ENCODE measurements at regions not wholly inside any gene's neighbourhood (a gene's known extent, or its start where the extent isn't known, plus 50 kb on each side); places are given as distances from the start of the nearest gene placed in this dataset.

DNA sequence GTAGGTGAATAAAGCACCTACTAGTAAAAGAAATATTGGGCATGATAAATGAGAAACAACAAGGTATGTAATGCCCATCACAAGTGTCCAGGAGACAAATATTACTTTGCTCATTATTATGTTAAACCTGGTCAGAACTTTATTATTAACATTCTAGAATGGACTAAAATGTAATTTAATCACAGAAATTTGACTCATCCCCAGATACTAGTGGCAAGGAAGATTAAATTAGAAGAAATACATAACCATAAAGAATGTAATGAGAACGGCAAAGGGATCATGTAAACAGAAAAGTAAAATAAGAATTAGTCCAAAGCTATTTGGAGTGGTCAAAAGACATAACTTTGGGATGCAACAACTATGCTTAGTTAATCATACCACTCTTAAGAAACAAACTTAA is 71.2 kb upstream of the STAC start:
- Histone ChIP-seq H3K27me3 (ENCODE audit: insufficient read depth, low read depth) (no peaks in the 10 kb centered on the region), H3K4me2 (no peak overlapping the region), H4K20me1 (ENCODE audit: insufficient read depth) (no peaks in the 10 kb centered on the region), H3K27ac (no peak overlapping the region), H2AFZ (ENCODE audit: low read depth) (no peak overlapping the region), H3K4me1 (ENCODE audit: low read depth, poor library complexity, severe bottlenecking) (no peaks in the 10 kb centered on the region), H3K79me2 (ENCODE audit: insufficient read depth, low read depth) (no peaks in the 10 kb centered on the region), H3K36me3 (ENCODE audit: insufficient read depth) (no peaks in the 10 kb centered on the region), H3K4me3 (IDR thresholded peaks at IDR 0.05; ENCODE audit: insufficient read depth, low read depth, low read length) (no peak overlapping the region), H3K9ac (no peak overlapping the region)
- TF ChIP-seq, protein P1, sequence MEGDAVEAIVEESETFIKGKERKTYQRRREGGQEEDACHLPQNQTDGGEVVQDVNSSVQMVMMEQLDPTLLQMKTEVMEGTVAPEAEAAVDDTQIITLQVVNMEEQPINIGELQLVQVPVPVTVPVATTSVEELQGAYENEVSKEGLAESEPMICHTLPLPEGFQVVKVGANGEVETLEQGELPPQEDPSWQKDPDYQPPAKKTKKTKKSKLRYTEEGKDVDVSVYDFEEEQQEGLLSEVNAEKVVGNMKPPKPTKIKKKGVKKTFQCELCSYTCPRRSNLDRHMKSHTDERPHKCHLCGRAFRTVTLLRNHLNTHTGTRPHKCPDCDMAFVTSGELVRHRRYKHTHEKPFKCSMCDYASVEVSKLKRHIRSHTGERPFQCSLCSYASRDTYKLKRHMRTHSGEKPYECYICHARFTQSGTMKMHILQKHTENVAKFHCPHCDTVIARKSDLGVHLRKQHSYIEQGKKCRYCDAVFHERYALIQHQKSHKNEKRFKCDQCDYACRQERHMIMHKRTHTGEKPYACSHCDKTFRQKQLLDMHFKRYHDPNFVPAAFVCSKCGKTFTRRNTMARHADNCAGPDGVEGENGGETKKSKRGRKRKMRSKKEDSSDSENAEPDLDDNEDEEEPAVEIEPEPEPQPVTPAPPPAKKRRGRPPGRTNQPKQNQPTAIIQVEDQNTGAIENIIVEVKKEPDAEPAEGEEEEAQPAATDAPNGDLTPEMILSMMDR (conservative IDR thresholded peaks at IDR 0.05; ENCODE audit: low read depth, low read length) = no peak

DNA sequence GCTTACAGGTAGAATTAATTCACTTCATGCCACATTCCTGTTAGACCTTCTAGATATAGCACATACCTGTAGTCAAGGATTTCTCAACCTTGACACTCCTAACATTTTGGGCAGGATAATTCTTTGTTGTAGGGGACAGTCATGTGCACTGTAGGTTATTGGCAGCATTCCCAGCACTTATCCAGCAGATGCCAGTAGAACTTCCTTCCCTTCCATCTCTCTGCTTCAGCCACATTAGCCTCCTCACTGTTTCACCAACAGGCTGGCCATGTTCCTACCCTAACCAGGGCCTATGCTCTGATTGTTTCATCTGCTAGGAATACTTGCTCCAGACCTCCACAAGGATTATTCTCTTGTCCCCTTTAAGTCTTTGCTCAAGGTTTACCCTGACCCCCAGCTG is 68.0 kb upstream of the STAC start:
- H4K20me1 ChIP-seq (ENCODE audit: insufficient read depth) = no peaks in the 10 kb centered on the region
- no peak overlapping the region for H2AFZ ChIP-seq (ENCODE audit: low read depth)
- H3K79me2 ChIP-seq (ENCODE audit: insufficient read depth, low read depth) = no peaks in the 10 kb centered on the region
- TF ChIP-seq, protein P1 (conservative IDR thresholded peaks at IDR 0.05; ENCODE audit: low read depth, low read length) = no peak
- H3K4me1 ChIP-seq (ENCODE audit: low read depth, poor library complexity, severe bottlenecking) = no peaks in the 10 kb centered on the region
- no peak overlapping the region for H3K9ac ChIP-seq
- no peak overlapping the region for H3K4me3 ChIP-seq (IDR thresholded peaks at IDR 0.05; ENCODE audit: insufficient read depth, low read depth, low read length)
- no peaks in the 10 kb centered on the region for H3K36me3 ChIP-seq (ENCODE audit: insufficient read depth)
- no peaks in the 10 kb centered on the region for H3K27me3 ChIP-seq (ENCODE audit: insufficient read depth, low read depth)
- no peak overlapping the region for H3K27ac ChIP-seq
- H3K4me2 ChIP-seq = no peak overlapping the region

DNA sequence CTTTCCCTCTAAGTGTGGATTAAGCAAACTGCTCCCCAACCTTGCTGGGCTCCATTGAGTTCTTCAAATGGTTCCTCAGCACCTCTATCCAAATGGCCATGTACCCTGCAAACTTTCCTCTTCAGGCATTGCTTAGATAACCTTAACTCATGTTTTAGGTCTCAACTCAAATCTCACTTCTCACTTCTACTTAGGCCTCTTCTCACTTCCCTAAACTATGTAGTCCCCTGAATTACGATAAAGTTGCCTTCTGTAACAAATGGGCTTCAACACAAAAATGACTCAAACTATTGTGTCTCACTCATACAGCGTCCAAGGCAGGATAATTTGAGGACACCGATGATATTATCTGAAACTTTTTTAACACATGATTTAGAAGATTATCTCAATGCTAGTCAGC is 62.4 kb upstream of the STAC start:
- Histone ChIP-seq H3K4me2 (no peak overlapping the region), H3K36me3 (ENCODE audit: insufficient read depth) (no peaks in the 10 kb centered on the region), H3K4me3 (IDR thresholded peaks at IDR 0.05; ENCODE audit: insufficient read depth, low read depth, low read length) (no peak overlapping the region), H2AFZ (ENCODE audit: low read depth) (no peak overlapping the region), H3K27ac (no peak overlapping the region), H4K20me1 (ENCODE audit: insufficient read depth) (no peaks in the 10 kb centered on the region), H3K4me1 (ENCODE audit: low read depth, poor library complexity, severe bottlenecking) (no peaks in the 10 kb centered on the region), H3K27me3 (ENCODE audit: insufficient read depth, low read depth) (no peaks in the 10 kb centered on the region), H3K9ac (no peak overlapping the region), H3K79me2 (ENCODE audit: insufficient read depth, low read depth) (no peaks in the 10 kb centered on the region)
- TF ChIP-seq, protein P1 (conservative IDR thresholded peaks at IDR 0.05; ENCODE audit: low read depth, low read length) = no peak

DNA sequence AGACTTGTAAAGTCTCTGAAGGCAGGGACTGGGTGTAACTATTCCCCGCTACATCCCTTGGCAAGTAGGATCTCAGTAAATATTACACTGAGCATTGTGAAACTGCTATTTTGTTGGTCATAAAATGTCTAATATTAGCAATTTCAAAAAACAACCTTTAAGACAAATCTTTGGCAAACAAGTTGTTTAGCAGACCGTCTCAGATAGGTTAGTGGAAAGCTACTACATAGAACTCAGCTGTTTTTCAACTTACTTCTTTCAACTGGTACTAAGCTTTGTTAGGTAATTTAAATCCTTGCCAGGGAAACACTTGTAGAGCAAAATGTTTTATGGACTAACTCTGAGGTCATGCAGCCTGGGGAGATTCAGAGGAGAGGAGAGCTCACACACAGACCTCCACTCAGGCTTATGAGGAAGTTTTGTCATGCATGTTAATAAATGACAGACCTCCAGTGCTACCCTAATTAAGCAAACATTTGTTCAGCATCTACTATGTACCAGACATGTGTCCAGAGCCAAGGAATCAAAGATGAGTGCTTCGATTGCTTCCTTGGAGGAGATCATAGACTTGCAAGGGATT is 61.6 kb upstream of the STAC start:
- Histone ChIP-seq H3K9ac (no peak overlapping the region), H3K4me3 (IDR thresholded peaks at IDR 0.05; ENCODE audit: insufficient read depth, low read depth, low read length) (no peak overlapping the region), H2AFZ (ENCODE audit: low read depth) (no peak overlapping the region), H3K27me3 (ENCODE audit: insufficient read depth, low read depth) (no peaks in the 10 kb centered on the region), H3K4me2 (no peak overlapping the region), H3K27ac (no peak overlapping the region), H3K4me1 (ENCODE audit: low read depth, poor library complexity, severe bottlenecking) (no peaks in the 10 kb centered on the region), H4K20me1 (ENCODE audit: insufficient read depth) (no peaks in the 10 kb centered on the region), H3K36me3 (ENCODE audit: insufficient read depth) (no peaks in the 10 kb centered on the region), H3K79me2 (ENCODE audit: insufficient read depth, low read depth) (no peaks in the 10 kb centered on the region)
- TF ChIP-seq, protein P1 (conservative IDR thresholded peaks at IDR 0.05; ENCODE audit: low read depth, low read length) = no peak
